T-helper 2 cell treated with Interferon-gamma antibody and Interleukin-4, amounts not matched to agents 100 ng/mL and 5 ng/mL, for 36 hours (primary cell): ENCODE measurements at regions not wholly inside any gene's neighbourhood (a gene's known extent, or its start where the extent isn't known, plus 50 kb on each side); places are given as distances from the start of the nearest gene placed in this dataset.
"Not testable (repeated sequence)": the region's sequence is repeated elsewhere in the genome, so short reads cannot be mapped to it uniquely, and the experiment has no call there.

Experiments
- intact Hi-C: fragments of 100-400 bp; cut with micrococcal nuclease; formaldehyde crosslinking; loops from one replicate; pipeline ENCODE4 v1.15.1; 2023

DNA sequence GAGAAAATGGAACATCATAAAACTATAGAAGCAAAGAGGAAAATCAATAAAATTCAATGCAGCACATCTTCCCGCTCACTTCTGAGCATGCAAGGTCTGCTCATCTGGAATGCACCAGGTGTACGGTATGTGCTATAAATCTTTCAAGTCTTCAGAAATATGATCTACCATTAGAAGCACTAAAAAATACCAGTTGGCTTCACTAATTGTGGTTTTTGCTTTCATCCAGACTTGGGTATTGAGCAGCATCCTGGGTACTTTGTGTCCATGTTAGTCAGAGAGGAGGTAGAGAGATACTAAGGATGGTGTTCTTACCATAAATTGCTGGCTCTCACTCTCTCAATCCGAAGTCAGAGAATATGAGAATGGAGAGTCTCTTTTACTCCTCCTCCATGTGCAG is 477.1 kb downstream of the PPARGC1A start:
- intact Hi-C loops = no loop called here

- intact Hi-C loops = not testable (repeated sequence)
Measured at GRCh38 chr4:23408913-23409312, 480.9 kb downstream of the PPARGC1A start.

DNA sequence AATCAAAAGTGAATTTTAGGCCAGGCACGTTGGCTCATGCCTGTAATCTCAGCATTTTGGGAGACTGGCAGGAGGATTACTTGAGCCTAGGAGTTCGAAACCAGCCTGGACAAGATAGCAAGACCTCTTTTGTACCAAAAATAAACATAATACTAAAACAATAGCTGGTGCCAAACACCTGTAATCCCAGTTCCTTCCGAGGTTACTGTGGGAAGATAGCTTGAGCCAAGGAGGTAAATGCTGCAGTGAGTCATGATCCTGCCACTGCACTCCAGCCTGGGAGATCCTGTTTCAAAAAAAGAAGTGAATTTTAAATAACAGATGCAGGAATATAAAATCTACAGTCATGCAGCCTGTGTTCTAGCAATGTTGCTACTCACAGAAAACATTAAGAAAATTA is 488.3 kb downstream of the PPARGC1A start:
- intact Hi-C loops = no loop called here

GRCh38 chr4:23392860-23393458 is 496.9 kb downstream of the PPARGC1A start:
- intact Hi-C loops = no loop called here

DNA sequence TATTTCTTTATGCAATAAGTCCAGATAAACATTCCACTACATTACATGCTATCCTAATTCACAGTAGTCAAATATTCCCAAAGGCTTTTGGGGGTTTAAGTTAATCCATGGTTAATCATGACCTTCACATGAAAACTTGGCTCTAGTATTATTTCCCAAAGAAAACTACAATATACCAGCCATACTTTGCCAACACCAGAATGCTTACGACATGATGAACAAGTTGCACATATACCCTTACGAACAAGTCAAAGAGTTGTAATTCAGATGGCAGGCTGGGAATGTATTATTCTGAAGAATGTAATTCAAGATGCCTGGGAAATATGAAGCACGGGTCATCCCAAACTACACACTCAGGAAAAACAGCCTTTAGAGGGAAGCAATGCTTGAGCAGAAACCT is 499.6 kb downstream of the PPARGC1A start:
- intact Hi-C loops = no loop called here

- intact Hi-C loops = no loop called here
Measured at GRCh38 chr4:23388699-23389395, 501.0 kb downstream of the PPARGC1A start.

DNA sequence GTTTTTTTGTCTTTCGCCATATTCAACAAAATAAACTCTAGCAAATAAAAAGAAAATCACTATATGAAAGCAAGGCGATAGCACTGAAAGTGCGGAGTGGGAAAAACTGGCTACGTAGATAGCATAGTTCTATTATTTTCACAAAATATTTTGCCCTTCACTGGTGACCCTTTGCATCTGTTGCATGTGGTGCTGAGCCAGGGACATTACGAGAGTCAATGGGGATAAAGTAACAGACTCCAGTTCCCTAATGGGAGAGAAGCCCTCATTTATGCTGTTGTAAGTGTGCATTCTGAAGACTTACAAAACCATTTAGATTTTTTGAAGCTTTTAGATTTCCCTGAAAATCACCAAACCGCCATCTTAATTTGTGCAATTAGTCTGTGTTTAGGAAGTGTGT is 501.6 kb downstream of the PPARGC1A start:
- intact Hi-C loops = no loop called here

- intact Hi-C loops = no loop called here
Measured at GRCh38 chr4:23384741-23385140, 505.1 kb downstream of the PPARGC1A start.

GRCh38 chr4:23382879-23383278 is 507.0 kb downstream of the PPARGC1A start:
- intact Hi-C loops = no loop called here

GRCh38 chr4:23374259-23374658 is 515.6 kb downstream of the PPARGC1A start:
- intact Hi-C loops = no loop called here

DNA sequence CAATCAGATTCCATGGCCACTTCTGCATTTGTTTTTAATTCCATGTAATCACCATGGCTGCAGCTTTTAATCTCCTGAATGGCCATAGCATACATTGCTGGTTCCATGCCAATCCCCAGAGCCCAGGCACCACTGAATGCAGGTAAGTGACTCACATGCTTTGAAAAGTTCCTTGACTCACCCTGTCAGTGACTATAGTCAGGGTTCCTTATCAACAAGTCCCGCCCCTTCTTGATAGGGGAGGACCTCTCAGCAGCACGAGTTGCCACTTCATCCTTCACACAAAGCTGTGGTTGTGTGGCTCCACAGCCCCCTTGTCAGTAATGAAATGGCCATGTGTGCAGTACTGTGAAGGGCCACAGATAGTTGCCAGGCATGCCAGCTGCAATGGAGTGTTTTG is 516.6 kb downstream of the PPARGC1A start:
- intact Hi-C loops = no loop called here

GRCh38 chr4:23371533-23371932 is 518.3 kb downstream of the PPARGC1A start:
- intact Hi-C loops = no loop called here

DNA sequence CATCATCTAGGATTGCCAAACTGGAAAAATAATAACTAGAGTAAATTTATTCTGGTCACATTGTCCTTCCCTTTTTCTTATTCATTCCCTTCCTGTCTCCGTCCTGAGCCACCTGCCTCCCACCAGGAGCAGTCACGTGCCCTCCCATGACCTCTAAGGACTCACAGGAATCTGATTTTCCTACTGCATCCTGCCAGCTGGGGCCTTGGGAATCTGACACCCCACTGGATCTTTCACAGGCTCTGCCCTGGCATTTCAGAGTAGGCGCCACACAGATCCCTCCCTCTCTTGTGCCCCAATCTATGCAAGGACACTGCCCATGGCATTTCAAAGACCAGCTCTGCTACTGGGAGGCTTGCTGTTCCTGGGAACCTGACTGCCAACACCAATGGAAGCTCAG is 520.5 kb downstream of the PPARGC1A start:
- intact Hi-C loops = no loop called here

- intact Hi-C loops = no loop called here
Measured at GRCh38 chr4:23368081-23368697, 521.7 kb downstream of the PPARGC1A start.

- intact Hi-C loops = no loop called here
Measured at GRCh38 chr4:23366557-23366906, 523.3 kb downstream of the PPARGC1A start.

DNA sequence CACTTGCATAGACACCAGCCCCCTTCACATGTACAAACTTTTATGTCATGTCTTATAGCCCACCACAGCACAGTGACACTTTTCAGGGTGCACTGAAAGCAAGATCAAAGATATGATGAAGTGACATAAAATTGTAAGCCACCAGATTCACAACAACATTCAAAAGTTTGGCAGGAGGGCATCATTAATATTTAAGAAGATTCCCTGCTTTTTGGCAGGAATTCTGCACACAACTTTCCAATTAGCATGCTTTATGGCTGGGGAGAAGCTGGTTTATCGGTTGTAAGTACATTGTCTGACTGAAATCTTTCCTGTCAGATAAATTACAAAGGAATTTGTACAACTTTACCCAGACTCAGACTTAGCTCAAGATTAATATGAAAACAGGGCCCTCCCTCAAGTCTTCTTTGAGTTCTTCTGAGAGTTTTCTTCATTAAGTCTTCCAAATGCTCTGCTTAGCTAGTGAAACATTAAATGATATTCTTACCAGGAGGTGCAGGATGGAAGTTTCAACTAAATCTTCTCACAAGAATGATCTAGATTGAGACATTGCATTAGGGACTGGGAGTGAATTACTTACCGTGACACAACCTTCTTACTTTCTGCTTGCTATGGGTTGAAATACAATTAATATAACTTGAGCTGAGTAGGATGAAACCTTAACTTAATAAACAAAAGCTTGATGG is 523.8 kb downstream of the PPARGC1A start:
- intact Hi-C loops = no loop called here

GRCh38 chr4:23365086-23365485 is 524.8 kb downstream of the PPARGC1A start:
- intact Hi-C loops = no loop called here

DNA sequence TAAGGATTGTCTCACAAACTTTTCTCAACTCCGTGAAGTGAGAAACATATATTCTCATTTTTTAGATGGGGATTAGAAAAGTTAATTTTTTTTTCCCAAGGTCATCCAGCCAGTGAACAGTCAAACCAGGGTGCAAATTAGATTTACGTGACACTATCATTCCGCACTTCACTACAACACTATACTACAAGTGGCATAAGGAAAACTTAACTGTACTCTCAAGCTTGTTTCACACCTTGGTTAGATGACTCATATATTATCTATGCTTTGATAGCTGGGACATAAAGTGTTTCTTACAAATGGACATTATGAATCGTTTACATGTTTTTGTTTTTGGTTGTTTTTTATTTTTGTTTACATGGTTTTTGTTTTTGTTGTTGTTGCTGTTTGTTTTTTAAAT is 525.7 kb downstream of the PPARGC1A start:
- intact Hi-C loops = no loop called here

DNA sequence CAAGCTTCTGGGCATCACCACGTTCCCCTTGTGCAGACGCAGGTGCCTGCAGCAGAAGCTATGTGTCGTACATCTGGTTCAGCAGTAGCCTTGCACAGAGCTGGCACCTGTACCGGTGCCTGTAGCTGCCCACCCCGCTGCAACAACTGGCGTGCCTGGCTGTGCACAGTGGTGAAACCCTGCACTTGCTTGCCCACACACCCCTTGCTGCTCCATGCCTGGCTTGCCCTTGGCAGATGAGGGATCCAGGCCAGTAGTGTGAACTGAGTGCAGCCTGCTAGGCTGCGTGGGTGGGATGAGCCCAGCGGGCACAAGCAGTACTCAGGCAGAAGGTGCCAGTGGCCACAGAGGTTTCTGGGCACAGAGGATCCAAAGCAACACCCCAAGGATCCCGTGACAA is 528.4 kb downstream of the PPARGC1A start:
- intact Hi-C loops = no loop called here

DNA sequence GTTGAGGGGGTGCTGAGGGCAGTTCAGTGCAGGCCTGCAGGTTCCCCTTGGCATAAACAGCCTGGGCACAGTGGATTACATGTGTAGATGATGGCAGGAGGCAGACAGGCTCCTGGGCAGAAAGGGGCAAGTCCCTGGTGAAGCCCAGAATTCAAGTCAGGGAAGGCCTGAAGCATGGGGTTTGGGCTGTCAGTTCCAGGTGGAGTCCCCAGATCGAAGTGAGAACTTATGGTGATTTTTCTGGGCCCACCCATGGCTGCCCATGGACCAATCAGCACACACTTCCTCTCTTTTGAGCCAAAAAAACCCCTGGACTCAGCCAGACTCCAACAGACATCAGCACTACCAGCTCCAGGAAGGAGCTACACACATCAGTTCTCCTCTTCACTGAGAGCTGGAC is 529.1 kb downstream of the PPARGC1A start:
- intact Hi-C loops = no loop called here

DNA sequence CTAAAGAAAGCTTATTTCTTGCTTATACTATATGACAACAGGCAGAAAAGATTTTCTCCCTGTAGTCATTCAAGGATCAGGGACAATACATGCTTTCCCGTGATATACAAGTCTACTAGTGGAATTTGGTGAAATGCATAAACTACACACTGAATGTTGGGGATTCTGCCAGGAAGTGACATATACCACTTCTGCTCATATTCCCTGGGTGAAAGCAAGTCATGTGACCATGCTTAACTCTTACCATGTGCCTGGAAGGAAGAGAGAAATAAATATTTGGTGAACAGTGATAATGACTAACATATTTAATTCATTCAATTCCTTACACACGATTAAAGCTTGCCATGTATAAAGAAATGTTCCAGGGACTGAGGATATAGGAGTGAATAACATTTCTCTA is 534.6 kb downstream of the PPARGC1A start:
- intact Hi-C loops = no loop called here

DNA sequence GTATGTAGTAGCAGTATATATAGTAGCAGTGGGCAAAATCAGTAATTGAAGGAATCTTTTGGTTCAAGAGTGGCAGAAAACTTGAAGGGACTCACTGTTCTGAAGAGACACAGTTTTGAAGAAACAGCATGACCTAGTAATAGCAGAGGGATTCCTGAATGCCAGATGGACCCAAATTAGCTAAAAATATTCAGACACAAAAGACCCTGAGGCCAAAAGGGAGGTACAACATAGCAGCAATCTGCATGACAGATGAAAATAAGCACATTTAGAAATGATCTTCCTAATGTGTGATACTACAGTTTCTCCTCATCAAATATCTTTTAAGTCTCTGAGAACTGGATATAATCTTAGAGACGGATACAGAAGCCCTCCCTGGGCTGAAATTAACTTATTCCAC is 536.6 kb downstream of the PPARGC1A start:
- intact Hi-C loops = no loop called here
